ENCODE measurements at regions not wholly inside any gene's neighbourhood (a gene's known extent, or its start where the extent isn't known, plus 50 kb on each side); places are given as distances from the start of the nearest gene placed in this dataset.

DNA sequence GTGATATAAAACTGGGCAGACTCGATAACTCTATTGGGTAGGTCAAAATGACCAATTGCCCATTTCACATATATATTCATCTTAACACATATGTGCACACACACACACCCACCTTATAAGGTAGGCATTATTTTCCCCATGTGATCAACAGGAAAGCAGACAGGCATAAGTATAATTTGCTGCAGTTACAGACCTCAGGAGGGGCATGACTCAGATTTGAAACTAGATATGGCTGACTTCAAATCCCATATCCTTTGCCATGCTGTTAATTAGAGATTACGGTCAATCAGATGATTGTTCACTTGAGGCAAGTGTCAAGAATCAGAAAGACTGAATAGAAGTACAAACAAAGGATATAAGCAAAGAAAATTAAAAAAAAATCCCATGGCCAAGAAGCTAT, 910.6 kb downstream of the NTRK3 start:
- H3K4me1 ChIP-seq (ENCODE audit: control insufficient read depth, low read depth, low read length): no peaks in the 10 kb centered on the region
- no CpG with 5 or more reads among the region's 2 CpGs for WGBS (ENCODE audit: extremely low coverage, insufficient coverage, low lambda C conversion rate)
- no peak overlapping the region for H3K18ac ChIP-seq (ENCODE audit: low read length)
- H3K36me3 ChIP-seq (ENCODE audit: control insufficient read depth, insufficient read depth, low read length): no peaks in the 10 kb centered on the region
- no peak overlapping the region for H3K4me2 ChIP-seq (ENCODE audit: low read length)
- no peak for DNase-seq
- H3K79me1 ChIP-seq (ENCODE audit: low read length): no peaks in the 10 kb centered on the region
- H3K27me3 ChIP-seq (ENCODE audit: insufficient read depth, low read length, poor library complexity): no peaks in the 10 kb centered on the region
- no peak overlapping the region for H3K56ac ChIP-seq (ENCODE audit: low read length)
- H3K27ac ChIP-seq (ENCODE audit: low read depth, low read length): no peak overlapping the region
- no peak overlapping the region for H2BK120ac ChIP-seq (ENCODE audit: low read depth, low read length)
- no peak overlapping the region for H2AK5ac ChIP-seq (ENCODE audit: low read length)
- H3K4ac ChIP-seq (ENCODE audit: low read depth, low read length): no peak overlapping the region
- no peak overlapping the region for H4K8ac ChIP-seq (ENCODE audit: low read depth, low read length)
- H3K9ac ChIP-seq (ENCODE audit: low read length): no peak overlapping the region
- no peak overlapping the region for H4K5ac ChIP-seq (ENCODE audit: low read length)
- H3K23ac ChIP-seq (ENCODE audit: low read length): no peak overlapping the region
- H3K4me3 ChIP-seq (ENCODE audit: low read length): no peak overlapping the region
- no peak overlapping the region for H2BK5ac ChIP-seq (ENCODE audit: low read length)
- no peaks in the 10 kb centered on the region for H3K79me2 ChIP-seq (ENCODE audit: control insufficient read depth, insufficient read depth, low read length)
- no peak overlapping the region for H2BK15ac ChIP-seq (replicated peaks; ENCODE audit: low read depth)

DNA sequence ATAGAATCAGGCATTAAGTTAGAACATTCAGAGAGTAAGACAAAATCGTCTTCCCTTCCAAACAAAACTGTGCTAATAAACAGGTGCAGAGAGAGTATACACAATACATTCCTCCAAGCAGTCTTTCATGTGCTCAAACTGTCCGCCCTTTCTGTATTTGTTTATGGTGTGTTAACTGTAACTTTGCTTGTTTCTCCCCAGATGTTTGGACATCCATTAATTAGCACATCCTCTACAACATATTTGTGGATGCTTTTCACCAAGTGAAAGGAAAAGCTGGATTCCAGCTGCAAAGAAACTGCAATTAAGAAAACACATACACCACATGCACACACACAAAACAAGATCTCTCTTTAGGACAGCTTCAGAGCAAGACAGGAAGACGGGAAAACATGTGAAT, 912.6 kb downstream of the NTRK3 start:
- no peak for DNase-seq
- H2AK5ac ChIP-seq (ENCODE audit: low read length): no peak overlapping the region
- WGBS (ENCODE audit: extremely low coverage, insufficient coverage, low lambda C conversion rate): no CpG with 5 or more reads among the region's 3 CpGs
- H3K36me3 ChIP-seq (ENCODE audit: control insufficient read depth, insufficient read depth, low read length): no peaks in the 10 kb centered on the region
- no peak overlapping the region for H4K5ac ChIP-seq (ENCODE audit: low read length)
- no peak overlapping the region for H3K4ac ChIP-seq (ENCODE audit: low read depth, low read length)
- no peaks in the 10 kb centered on the region for H3K4me1 ChIP-seq (ENCODE audit: control insufficient read depth, low read depth, low read length)
- H3K23ac ChIP-seq (ENCODE audit: low read length): no peak overlapping the region
- no peak overlapping the region for H3K4me2 ChIP-seq (ENCODE audit: low read length)
- no peak overlapping the region for H3K9ac ChIP-seq (ENCODE audit: low read length)
- H3K79me1 ChIP-seq (ENCODE audit: low read length): no peaks in the 10 kb centered on the region
- no peak overlapping the region for H3K27ac ChIP-seq (ENCODE audit: low read depth, low read length)
- no peaks in the 10 kb centered on the region for H3K27me3 ChIP-seq (ENCODE audit: insufficient read depth, low read length, poor library complexity)
- H2BK5ac ChIP-seq (ENCODE audit: low read length): no peak overlapping the region
- no peak overlapping the region for H3K4me3 ChIP-seq (ENCODE audit: low read length)
- no peaks in the 10 kb centered on the region for H3K79me2 ChIP-seq (ENCODE audit: control insufficient read depth, insufficient read depth, low read length)
- H3K56ac ChIP-seq (ENCODE audit: low read length): no peak overlapping the region
- no peak overlapping the region for H2BK15ac ChIP-seq (replicated peaks; ENCODE audit: low read depth)
- H2BK120ac ChIP-seq (ENCODE audit: low read depth, low read length): no peak overlapping the region
- H3K18ac ChIP-seq (ENCODE audit: low read length): no peak overlapping the region
- H4K8ac ChIP-seq (ENCODE audit: low read depth, low read length): no peak overlapping the region

- Histone ChIP-seq H3K79me2 (ENCODE audit: control insufficient read depth, insufficient read depth, low read length) (no peaks in the 10 kb centered on the region), H2AK5ac (ENCODE audit: low read length) (no peak overlapping the region), H4K8ac (ENCODE audit: low read depth, low read length) (no peak overlapping the region), H3K9ac (ENCODE audit: low read length) (no peak overlapping the region), H3K23ac (ENCODE audit: low read length) (no peak overlapping the region), H2BK120ac (ENCODE audit: low read depth, low read length) (no peak overlapping the region), H3K56ac (ENCODE audit: low read length) (no peak overlapping the region), H4K5ac (ENCODE audit: low read length) (no peak overlapping the region), H3K27me3 (ENCODE audit: insufficient read depth, low read length, poor library complexity) (no peaks in the 10 kb centered on the region), H3K4ac (ENCODE audit: low read depth, low read length) (no peak overlapping the region), H3K18ac (ENCODE audit: low read length) (no peak overlapping the region), H3K4me1 (ENCODE audit: control insufficient read depth, low read depth, low read length) (no peaks in the 10 kb centered on the region), H3K27ac (ENCODE audit: low read depth, low read length) (no peak overlapping the region), H2BK15ac (replicated peaks; ENCODE audit: low read depth) (no peak overlapping the region), H3K36me3 (ENCODE audit: control insufficient read depth, insufficient read depth, low read length) (no peaks in the 10 kb centered on the region), H3K4me2 (ENCODE audit: low read length) (no peak overlapping the region), H2BK5ac (ENCODE audit: low read length) (no peak overlapping the region), H3K4me3 (ENCODE audit: low read length) (no peak overlapping the region), H3K79me1 (ENCODE audit: low read length) (no peaks in the 10 kb centered on the region)
- DNase-seq: no peak
Measured at GRCh38 chr15:87340370-87340769, 916.2 kb downstream of the NTRK3 start.

DNA sequence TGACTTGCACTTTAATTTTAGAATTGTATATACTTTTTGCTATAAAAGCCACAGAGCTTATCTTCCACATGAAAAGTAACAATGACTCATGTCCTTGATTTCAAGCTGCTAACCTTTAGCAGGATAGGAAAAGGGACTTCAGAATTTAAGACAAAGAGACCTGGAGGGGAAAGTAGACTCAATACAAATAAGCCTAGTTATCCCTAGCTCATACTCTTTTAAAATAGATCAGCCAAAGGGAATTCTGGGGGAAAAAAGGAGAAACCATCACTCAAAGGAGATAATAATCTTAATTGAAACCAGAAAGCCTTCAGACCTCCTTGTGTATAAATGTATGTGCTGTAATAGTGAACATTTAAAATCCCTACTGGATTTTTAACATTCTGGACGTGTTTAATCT, 930.3 kb downstream of the NTRK3 start:
- Histone ChIP-seq H3K36me3 (ENCODE audit: control insufficient read depth, insufficient read depth, low read length) (no peaks in the 10 kb centered on the region), H3K4me3 (ENCODE audit: low read length) (no peak overlapping the region), H3K4ac (ENCODE audit: low read depth, low read length) (no peak overlapping the region), H3K79me1 (ENCODE audit: low read length) (no peaks in the 10 kb centered on the region), H3K27ac (ENCODE audit: low read depth, low read length) (no peak overlapping the region), H2BK15ac (replicated peaks; ENCODE audit: low read depth) (no peak overlapping the region), H3K79me2 (ENCODE audit: control insufficient read depth, insufficient read depth, low read length) (no peaks in the 10 kb centered on the region), H3K27me3 (ENCODE audit: insufficient read depth, low read length, poor library complexity) (no peaks in the 10 kb centered on the region), H2BK120ac (ENCODE audit: low read depth, low read length) (no peak overlapping the region), H4K8ac (ENCODE audit: low read depth, low read length) (no peak overlapping the region), H2AK5ac (ENCODE audit: low read length) (no peak overlapping the region), H3K18ac (ENCODE audit: low read length) (no peak overlapping the region), H2BK5ac (ENCODE audit: low read length) (no peak overlapping the region), H3K23ac (ENCODE audit: low read length) (no peak overlapping the region), H3K9ac (ENCODE audit: low read length) (no peak overlapping the region), H4K5ac (ENCODE audit: low read length) (no peak overlapping the region), H3K4me1 (ENCODE audit: control insufficient read depth, low read depth, low read length) (no peaks in the 10 kb centered on the region), H3K56ac (ENCODE audit: low read length) (no peak overlapping the region), H3K4me2 (ENCODE audit: low read length) (no peak overlapping the region)
- no CpG with 5 or more reads among the region's 1 CpG for WGBS (ENCODE audit: extremely low coverage, insufficient coverage, low lambda C conversion rate)
- no peak for DNase-seq

GRCh38 chr15:87322870-87323269, 933.7 kb downstream of the NTRK3 start:
- H3K79me2 ChIP-seq (ENCODE audit: control insufficient read depth, insufficient read depth, low read length): no peaks in the 10 kb centered on the region
- no CpG with 5 or more reads among the region's 1 CpG for WGBS (ENCODE audit: extremely low coverage, insufficient coverage, low lambda C conversion rate)
- no peak overlapping the region for H2BK15ac ChIP-seq (replicated peaks; ENCODE audit: low read depth)
- H4K8ac ChIP-seq (ENCODE audit: low read depth, low read length): no peak overlapping the region
- DNase-seq: no peak
- H3K4ac ChIP-seq (ENCODE audit: low read depth, low read length): no peak overlapping the region
- H3K9ac ChIP-seq (ENCODE audit: low read length): no peak overlapping the region
- H3K36me3 ChIP-seq (ENCODE audit: control insufficient read depth, insufficient read depth, low read length): no peaks in the 10 kb centered on the region
- H2BK5ac ChIP-seq (ENCODE audit: low read length): no peak overlapping the region
- no peak overlapping the region for H3K27ac ChIP-seq (ENCODE audit: low read depth, low read length)
- no peak overlapping the region for H3K56ac ChIP-seq (ENCODE audit: low read length)
- no peak overlapping the region for H3K4me3 ChIP-seq (ENCODE audit: low read length)
- H3K27me3 ChIP-seq (ENCODE audit: insufficient read depth, low read length, poor library complexity): no peaks in the 10 kb centered on the region
- no peak overlapping the region for H2BK120ac ChIP-seq (ENCODE audit: low read depth, low read length)
- H2AK5ac ChIP-seq (ENCODE audit: low read length): no peak overlapping the region
- no peak overlapping the region for H4K5ac ChIP-seq (ENCODE audit: low read length)
- no peak overlapping the region for H3K18ac ChIP-seq (ENCODE audit: low read length)
- no peak overlapping the region for H3K4me2 ChIP-seq (ENCODE audit: low read length)
- H3K79me1 ChIP-seq (ENCODE audit: low read length): no peaks in the 10 kb centered on the region
- H3K4me1 ChIP-seq (ENCODE audit: control insufficient read depth, low read depth, low read length): no peaks in the 10 kb centered on the region
- no peak overlapping the region for H3K23ac ChIP-seq (ENCODE audit: low read length)

DNA sequence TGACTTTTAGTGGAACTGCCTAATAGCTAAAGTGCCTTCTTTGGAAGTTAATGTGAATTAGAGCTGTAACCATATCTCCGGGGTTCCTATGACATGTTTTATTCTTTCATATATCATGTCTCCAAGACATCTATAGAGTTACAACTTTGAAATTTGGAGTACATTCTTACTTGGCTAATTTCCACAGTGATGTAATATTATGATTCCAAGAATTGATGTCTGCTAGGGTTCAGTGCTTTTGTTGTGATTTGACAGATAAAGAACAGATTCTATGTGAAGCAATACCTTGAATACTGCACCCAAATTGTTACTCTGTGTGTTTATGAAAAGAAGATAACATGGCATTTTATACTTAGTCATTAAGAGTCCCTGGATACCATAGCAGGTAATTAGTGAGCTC, 934.3 kb downstream of the NTRK3 start:
- no peak overlapping the region for H2BK120ac ChIP-seq (ENCODE audit: low read depth, low read length)
- H4K8ac ChIP-seq (ENCODE audit: low read depth, low read length): no peak overlapping the region
- no peaks in the 10 kb centered on the region for H3K79me1 ChIP-seq (ENCODE audit: low read length)
- H2BK15ac ChIP-seq (replicated peaks; ENCODE audit: low read depth): no peak overlapping the region
- no peaks in the 10 kb centered on the region for H3K27me3 ChIP-seq (ENCODE audit: insufficient read depth, low read length, poor library complexity)
- H3K79me2 ChIP-seq (ENCODE audit: control insufficient read depth, insufficient read depth, low read length): no peaks in the 10 kb centered on the region
- no peak overlapping the region for H3K4me3 ChIP-seq (ENCODE audit: low read length)
- H3K18ac ChIP-seq (ENCODE audit: low read length): no peak overlapping the region
- no peak overlapping the region for H3K23ac ChIP-seq (ENCODE audit: low read length)
- H2AK5ac ChIP-seq (ENCODE audit: low read length): no peak overlapping the region
- no peaks in the 10 kb centered on the region for H3K4me1 ChIP-seq (ENCODE audit: control insufficient read depth, low read depth, low read length)
- no peaks in the 10 kb centered on the region for H3K36me3 ChIP-seq (ENCODE audit: control insufficient read depth, insufficient read depth, low read length)
- no CpG with 5 or more reads among the region's 1 CpG for WGBS (ENCODE audit: extremely low coverage, insufficient coverage, low lambda C conversion rate)
- no peak overlapping the region for H2BK5ac ChIP-seq (ENCODE audit: low read length)
- no peak overlapping the region for H3K9ac ChIP-seq (ENCODE audit: low read length)
- no peak overlapping the region for H3K4ac ChIP-seq (ENCODE audit: low read depth, low read length)
- no peak for DNase-seq
- H3K56ac ChIP-seq (ENCODE audit: low read length): no peak overlapping the region
- no peak overlapping the region for H3K4me2 ChIP-seq (ENCODE audit: low read length)
- no peak overlapping the region for H3K27ac ChIP-seq (ENCODE audit: low read depth, low read length)
- H4K5ac ChIP-seq (ENCODE audit: low read length): no peak overlapping the region

All from mesendoderm (in vitro differentiated cells).